ENCODE measurements at regions not wholly inside any gene's neighbourhood (a gene's known extent, or its start where the extent isn't known, plus 50 kb on each side); places are given as distances from the start of the nearest gene placed in this dataset.

- DNase-seq = no peak
- H3K4me1 ChIP-seq = no peaks in the 10 kb centered on the region
- no peaks in the 10 kb centered on the region for H3K36me3 ChIP-seq
- no peak overlapping the region for H3K4me3 ChIP-seq
- 71 to 83% methylated on average over 2 of the region's 2 CpGs for WGBS, 2 donors
- no peak overlapping the region for H3K27ac ChIP-seq
- ATAC-seq (ENCODE audit: low FRiP score in 2 of 2) = no peak
- no peaks in the 10 kb centered on the region for H3K27me3 ChIP-seq
- TF ChIP-seq POLR2A (IDR thresholded peaks at IDR 0.05) = no peak
- TF ChIP-seq, protein P1, sequence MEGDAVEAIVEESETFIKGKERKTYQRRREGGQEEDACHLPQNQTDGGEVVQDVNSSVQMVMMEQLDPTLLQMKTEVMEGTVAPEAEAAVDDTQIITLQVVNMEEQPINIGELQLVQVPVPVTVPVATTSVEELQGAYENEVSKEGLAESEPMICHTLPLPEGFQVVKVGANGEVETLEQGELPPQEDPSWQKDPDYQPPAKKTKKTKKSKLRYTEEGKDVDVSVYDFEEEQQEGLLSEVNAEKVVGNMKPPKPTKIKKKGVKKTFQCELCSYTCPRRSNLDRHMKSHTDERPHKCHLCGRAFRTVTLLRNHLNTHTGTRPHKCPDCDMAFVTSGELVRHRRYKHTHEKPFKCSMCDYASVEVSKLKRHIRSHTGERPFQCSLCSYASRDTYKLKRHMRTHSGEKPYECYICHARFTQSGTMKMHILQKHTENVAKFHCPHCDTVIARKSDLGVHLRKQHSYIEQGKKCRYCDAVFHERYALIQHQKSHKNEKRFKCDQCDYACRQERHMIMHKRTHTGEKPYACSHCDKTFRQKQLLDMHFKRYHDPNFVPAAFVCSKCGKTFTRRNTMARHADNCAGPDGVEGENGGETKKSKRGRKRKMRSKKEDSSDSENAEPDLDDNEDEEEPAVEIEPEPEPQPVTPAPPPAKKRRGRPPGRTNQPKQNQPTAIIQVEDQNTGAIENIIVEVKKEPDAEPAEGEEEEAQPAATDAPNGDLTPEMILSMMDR (IDR thresholded peaks at IDR 0.05) = no peak
- TF ChIP-seq POLR2AphosphoS5 (IDR thresholded peaks at IDR 0.05) = no peak
- no peak for TF ChIP-seq EP300 (IDR thresholded peaks at IDR 0.05)
- no peaks in the 10 kb centered on the region for H3K9me3 ChIP-seq
Measured at GRCh38 chr1:199291022-199291740, 652.3 kb downstream of the PTPRC start.

GRCh38 chr1:199292896-199293295 lies 654.1 kb downstream of the PTPRC start:
- no peak for DNase-seq
- 83 to 91% methylated on average over 1 of the region's 1 CpG for whole genome bisulfite sequencing, 2 donors
- TF ChIP-seq POLR2AphosphoS5 (IDR thresholded peaks at IDR 0.05) (no peak), POLR2A (IDR thresholded peaks at IDR 0.05) (no peak), EP300 (IDR thresholded peaks at IDR 0.05) (no peak)
- TF ChIP-seq, protein P1 (IDR thresholded peaks at IDR 0.05) = no peak
- H3K36me3 ChIP-seq = no peaks in the 10 kb centered on the region
- no peak overlapping the region for H3K27ac ChIP-seq
- no peaks in the 10 kb centered on the region for H3K27me3 ChIP-seq
- H3K4me3 ChIP-seq = no peak overlapping the region
- H3K4me1 ChIP-seq = no peaks in the 10 kb centered on the region
- H3K9me3 ChIP-seq = no peaks in the 10 kb centered on the region
- ATAC-seq (ENCODE audit: low FRiP score in 2 of 2) = no peak

DNA sequence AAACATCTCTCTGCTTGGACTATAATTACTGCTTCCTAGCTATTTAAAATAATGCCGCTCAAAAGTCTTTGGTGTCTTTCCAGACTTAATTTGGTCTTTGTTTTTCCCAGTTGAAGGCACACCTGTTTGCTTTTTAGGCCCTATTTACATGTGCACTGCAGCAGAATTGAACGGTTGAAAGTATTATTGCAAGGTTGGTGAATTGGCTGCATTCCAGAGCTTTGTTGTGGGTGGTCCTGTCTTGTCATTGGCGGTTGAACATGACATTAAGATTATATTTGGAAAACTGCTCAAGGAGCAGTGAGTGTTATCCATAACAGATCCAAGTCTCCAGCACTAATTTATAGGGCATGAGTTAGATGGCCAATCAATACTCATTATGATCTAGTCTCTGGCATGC lies 656.3 kb downstream of the PTPRC start:
- Histone ChIP-seq H3K4me1 (no peaks in the 10 kb centered on the region), H3K27ac (no peak overlapping the region), H3K27me3 (no peaks in the 10 kb centered on the region), H3K9me3 (no peaks in the 10 kb centered on the region), H3K4me3 (no peak overlapping the region), H3K36me3 (no peaks in the 10 kb centered on the region)
- TF ChIP-seq POLR2A (IDR thresholded peaks at IDR 0.05) = no peak
- no peak for TF ChIP-seq EP300 (IDR thresholded peaks at IDR 0.05)
- TF ChIP-seq, protein P1 (IDR thresholded peaks at IDR 0.05) = no peak
- no peak for TF ChIP-seq POLR2AphosphoS5 (IDR thresholded peaks at IDR 0.05)
- 62 to 70% methylated on average over 3 of the region's 3 CpGs for WGBS, 2 donors
- no peak for ATAC-seq (ENCODE audit: low FRiP score in 2 of 2)
- DNase-seq = no peak

- H3K4me3 ChIP-seq = no peak overlapping the region
- no peak for ATAC-seq (ENCODE audit: low FRiP score in 2 of 2)
- H3K27ac ChIP-seq = no peak overlapping the region
- DNase-seq = no peak
- TF ChIP-seq EP300 (IDR thresholded peaks at IDR 0.05) (no peak), POLR2AphosphoS5 (IDR thresholded peaks at IDR 0.05) (no peak), POLR2A (IDR thresholded peaks at IDR 0.05) (no peak)
- TF ChIP-seq, protein P1 (IDR thresholded peaks at IDR 0.05) = no peak
- no peaks in the 10 kb centered on the region for H3K4me1 ChIP-seq
- H3K36me3 ChIP-seq = no peaks in the 10 kb centered on the region
- H3K27me3 ChIP-seq = no peaks in the 10 kb centered on the region
- no peaks in the 10 kb centered on the region for H3K9me3 ChIP-seq
Measured at GRCh38 chr1:199297174-199297573, 658.3 kb downstream of the PTPRC start.

DNA sequence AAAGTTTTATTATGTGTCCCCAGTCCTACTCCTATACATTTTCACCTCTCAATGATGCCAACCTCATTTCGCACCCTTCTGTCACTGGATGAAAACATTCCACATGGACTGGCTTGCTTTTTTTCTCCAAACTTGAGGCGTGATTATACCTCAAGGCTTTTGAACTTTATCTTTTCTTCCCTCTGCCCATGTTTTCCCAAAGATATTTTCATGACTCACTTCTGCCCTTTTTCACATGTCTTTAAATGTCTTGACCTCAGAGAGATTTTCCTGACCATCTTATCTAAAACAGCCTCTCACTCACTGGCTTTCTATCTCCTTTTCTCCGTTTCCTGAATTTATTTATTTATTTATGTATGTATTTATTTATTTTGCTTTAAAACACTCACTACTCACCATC lies 659.0 kb downstream of the PTPRC start:
- no peaks in the 10 kb centered on the region for H3K27me3 ChIP-seq
- DNase-seq (no peak), ATAC-seq (ENCODE audit: low FRiP score in 2 of 2) (no peak)
- TF ChIP-seq POLR2A (IDR thresholded peaks at IDR 0.05) = no peak
- TF ChIP-seq, protein P1 (IDR thresholded peaks at IDR 0.05) = no peak
- no peak for TF ChIP-seq POLR2AphosphoS5 (IDR thresholded peaks at IDR 0.05)
- TF ChIP-seq EP300 (IDR thresholded peaks at IDR 0.05) = no peak
- 72 to 88% methylated on average over 3 of the region's 3 CpGs for WGBS, 2 donors
- H3K27ac ChIP-seq = no peak overlapping the region
- no peak overlapping the region for H3K4me3 ChIP-seq
- no peaks in the 10 kb centered on the region for H3K4me1 ChIP-seq
- H3K36me3 ChIP-seq = no peaks in the 10 kb centered on the region
- no peaks in the 10 kb centered on the region for H3K9me3 ChIP-seq

Data from upper lobe of left lung (tissue), 6 donors.